Activated CD8-positive, alpha-beta memory T cell treated with anti-CD3 and anti-CD28 coated beads, Interleukin-2, amount 50 U/mL, for 48 hours (primary cell): ENCODE measurements at regions not wholly inside any gene's neighbourhood (a gene's known extent, or its start where the extent isn't known, plus 50 kb on each side); places are given as distances from the start of the nearest gene placed in this dataset.
"Not testable (repeated sequence)": the region's sequence is repeated elsewhere in the genome, so short reads cannot be mapped to it uniquely, and the experiment has no call there.

Experiments used
- DNase-seq: peaks from one replicate; pipeline ENCODE4 v3.0.0-alpha.2; 2020

GRCh38 chr9:20237686-20238085 is 384.6 kb downstream of the MLLT3 start:
- no peak for DNase-seq

GRCh38 chr9:20236676-20237075 is 385.6 kb downstream of the MLLT3 start:
- DNase-seq: no peak

- not testable (repeated sequence) for DNase-seq
These were observed 387.1 kb downstream of the MLLT3 start for GRCh38 chr9:20235206-20235605.

GRCh38 chr9:20228096-20228495 is 394.2 kb downstream of the MLLT3 start:
- DNase-seq: no peak

GRCh38 chr9:20227166-20227874 is 395.0 kb downstream of the MLLT3 start:
- DNase-seq: no peak

- DNase-seq: no peak
These were observed 396.0 kb downstream of the MLLT3 start for GRCh38 chr9:20226345-20226744.

GRCh38 chr9:20225826-20226225 is 396.5 kb downstream of the MLLT3 start:
- DNase-seq: no peak

GRCh38 chr9:20224756-20225155 is 397.5 kb downstream of the MLLT3 start:
- no peak for DNase-seq

GRCh38 chr9:20220286-20220685 is 402.0 kb downstream of the MLLT3 start:
- no peak for DNase-seq

- DNase-seq: no peak
These were observed 402.9 kb downstream of the MLLT3 start for GRCh38 chr9:20219437-20219836.

GRCh38 chr9:20217596-20217995 is 404.7 kb downstream of the MLLT3 start:
- DNase-seq: no peak

- no peak for DNase-seq
These were observed 405.9 kb downstream of the MLLT3 start for GRCh38 chr9:20216438-20216837.

- DNase-seq: no peak
These were observed 406.7 kb downstream of the MLLT3 start for GRCh38 chr9:20215552-20215951.

GRCh38 chr9:20212806-20213205 is 409.5 kb downstream of the MLLT3 start:
- DNase-seq: no peak

- DNase-seq: peak; percentile 69
These were observed 412.6 kb downstream of the MLLT3 start for GRCh38 chr9:20209391-20210340.

GRCh38 chr9:20208961-20209371 is 413.3 kb downstream of the MLLT3 start:
- no peak for DNase-seq

GRCh38 chr9:20208226-20208625 is 414.1 kb downstream of the MLLT3 start:
- DNase-seq: no peak

GRCh38 chr9:20207176-20207575 is 415.1 kb downstream of the MLLT3 start:
- DNase-seq: no peak

GRCh38 chr9:20205821-20206220 is 416.5 kb downstream of the MLLT3 start:
- DNase-seq: no peak

GRCh38 chr9:20200991-20201431 is 412.2 kb upstream of the SLC24A2 start:
- DNase-seq: no peak

- no peak for DNase-seq
These were observed 411.7 kb upstream of the SLC24A2 start for GRCh38 chr9:20200581-20200980.

GRCh38 chr9:20199111-20199510 is 410.3 kb upstream of the SLC24A2 start:
- no peak for DNase-seq

GRCh38 chr9:20197976-20198685 is 409.3 kb upstream of the SLC24A2 start:
- DNase-seq: no peak
